Ishikawa (cell line): ENCODE measurements at regions not wholly inside any gene's neighbourhood (a gene's known extent, or its start where the extent isn't known, plus 50 kb on each side); places are given as distances from the start of the nearest gene placed in this dataset.

ENCODE experiments used
- RAD21 ChIP-seq: IDR thresholded peaks from 2 replicates; pipeline ENCODE4 v1.6.1; 2012; ENCODE audit warnings: low read depth
- TAF1 ChIP-seq: IDR thresholded peaks from 2 replicates; pipeline ENCODE4 v1.6.1; 2012; ENCODE audit warnings: low read depth, mild to moderate bottlenecking

DNA sequence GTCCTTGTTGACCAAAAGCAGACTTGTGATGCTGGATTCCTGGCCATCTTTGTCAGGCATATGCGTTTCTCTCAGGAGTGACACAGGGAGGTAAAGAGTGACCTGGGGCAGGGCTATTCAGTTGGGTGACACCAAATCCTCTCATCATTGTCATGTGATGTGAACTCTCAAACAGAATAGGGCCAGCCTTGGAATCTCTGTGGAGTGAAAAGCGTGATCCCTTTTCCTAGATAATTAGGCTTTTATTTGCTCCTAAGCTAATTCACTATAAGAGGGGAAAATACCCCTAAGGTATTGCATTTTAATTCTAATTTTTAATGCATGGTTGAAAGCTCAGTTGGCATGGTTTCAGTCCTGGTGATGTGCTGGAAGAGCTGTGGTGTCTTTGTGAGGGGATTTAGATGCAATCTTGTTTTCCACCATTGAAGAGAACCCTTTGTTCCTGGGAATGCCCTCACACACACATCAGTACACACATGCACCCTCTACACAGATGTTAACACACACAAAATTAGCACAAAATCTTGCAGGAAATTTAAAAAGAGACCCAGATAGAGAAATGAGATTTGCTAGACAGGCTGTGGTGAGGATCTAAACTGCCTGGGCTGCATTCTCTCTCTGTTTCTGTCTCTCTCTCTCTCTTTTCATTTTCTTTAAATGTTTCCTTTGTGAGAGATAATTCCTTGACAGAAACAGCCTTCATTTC is 349.9 kb downstream of the TSN start:
- TF ChIP-seq TAF1 (no peak), RAD21 (no peak)
